Muscle layer of colon (tissue), 2 donors: ENCODE measurements at regions not wholly inside any gene's neighbourhood (a gene's known extent, or its start where the extent isn't known, plus 50 kb on each side); places are given as distances from the start of the nearest gene placed in this dataset.

Experiments used
- H3K27ac ChIP-seq: one replicate; pipeline ENCODE4 v1.7.0; 2013; ENCODE audit warnings: low read depth, mild to moderate bottlenecking, low read length, moderate library complexity
- H3K27me3 ChIP-seq, 2 donors: one replicate each; pipeline ENCODE4 v1.7.0; 2013; ENCODE audit warnings: low read length in 2 of 2, mild to moderate bottlenecking in 2 of 2; ENCODE audit not compliant: insufficient read depth in 2 of 2, control insufficient read depth in 1 of 2
- H3K36me3 ChIP-seq: one replicate; pipeline ENCODE4 v1.7.0; 2013; ENCODE audit warnings: mild to moderate bottlenecking, low read length; ENCODE audit not compliant: insufficient read depth
- H3K4me1 ChIP-seq: one replicate; pipeline ENCODE4 v1.7.0; 2013; ENCODE audit warnings: mild to moderate bottlenecking, low read length; ENCODE audit not compliant: insufficient read depth
- H3K4me3 ChIP-seq, 2 donors: one replicate each; pipeline ENCODE4 v1.7.0; 2013; ENCODE audit warnings: low read length in 2 of 2, low read depth in 1 of 2, mild to moderate bottlenecking in 1 of 2, moderate library complexity in 1 of 2
- H3K9ac ChIP-seq: one replicate; pipeline ENCODE4 v1.7.0; 2013; ENCODE audit warnings: low read length
- H3K9me3 ChIP-seq: one replicate; pipeline ENCODE4 v1.7.0; 2013; ENCODE audit warnings: mild to moderate bottlenecking, low read length
- donor health status: abdominal sarcoma.
- donor health status: Adenocarcinoma of cecum.

- no peak overlapping the region for H3K4me3 ChIP-seq
- H3K27ac ChIP-seq: no peak overlapping the region
- no peaks in the 10 kb centered on the region for H3K36me3 ChIP-seq
- no peaks in the 10 kb centered on the region for H3K9me3 ChIP-seq
- no peaks in the 10 kb centered on the region for H3K4me1 ChIP-seq
- H3K27me3 ChIP-seq: no peaks in the 10 kb centered on the region
- H3K9ac ChIP-seq: no peak overlapping the region
Measured at GRCh38 chr19:30640252-30640965, 268.2 kb downstream of the ZNF536 start.

GRCh38 chr19:30638889-30639288 is 266.7 kb downstream of the ZNF536 start:
- no peak overlapping the region for H3K9ac ChIP-seq
- no peak overlapping the region for H3K4me3 ChIP-seq
- H3K9me3 ChIP-seq: no peaks in the 10 kb centered on the region
- H3K27ac ChIP-seq: no peak overlapping the region
- no peaks in the 10 kb centered on the region for H3K27me3 ChIP-seq
- H3K36me3 ChIP-seq: no peaks in the 10 kb centered on the region
- no peaks in the 10 kb centered on the region for H3K4me1 ChIP-seq

- no peaks in the 10 kb centered on the region for H3K4me1 ChIP-seq
- no peaks in the 10 kb centered on the region for H3K36me3 ChIP-seq
- no peaks in the 10 kb centered on the region for H3K9me3 ChIP-seq
- H3K27me3 ChIP-seq: no peaks in the 10 kb centered on the region
- no peak overlapping the region for H3K9ac ChIP-seq
- H3K27ac ChIP-seq: no peak overlapping the region
- H3K4me3 ChIP-seq: no peak overlapping the region
Measured at GRCh38 chr19:30637926-30638325, 265.7 kb downstream of the ZNF536 start.

GRCh38 chr19:30634996-30635975 is 263.1 kb downstream of the ZNF536 start:
- H3K27ac ChIP-seq: no peak overlapping the region
- no peaks in the 10 kb centered on the region for H3K4me1 ChIP-seq
- no peak overlapping the region for H3K9ac ChIP-seq
- H3K9me3 ChIP-seq: no peaks in the 10 kb centered on the region
- H3K4me3 ChIP-seq: no peak overlapping the region
- H3K27me3 ChIP-seq: no peaks in the 10 kb centered on the region
- no peaks in the 10 kb centered on the region for H3K36me3 ChIP-seq

- H3K4me3 ChIP-seq: no peak overlapping the region
- H3K27ac ChIP-seq: no peak overlapping the region
- H3K9me3 ChIP-seq: no peaks in the 10 kb centered on the region
- no peaks in the 10 kb centered on the region for H3K4me1 ChIP-seq
- no peaks in the 10 kb centered on the region for H3K27me3 ChIP-seq
- no peaks in the 10 kb centered on the region for H3K36me3 ChIP-seq
- H3K9ac ChIP-seq: no peak overlapping the region
Measured at GRCh38 chr19:30634131-30634830, 262.1 kb downstream of the ZNF536 start.

GRCh38 chr19:30631033-30631370 is 258.8 kb downstream of the ZNF536 start:
- Histone ChIP-seq H3K9ac (no peak overlapping the region), H3K27me3 (no peaks in the 10 kb centered on the region), H3K4me3 (no peak overlapping the region), H3K36me3 (no peaks in the 10 kb centered on the region), H3K9me3 (no peaks in the 10 kb centered on the region), H3K4me1 (no peaks in the 10 kb centered on the region), H3K27ac (no peak overlapping the region)

GRCh38 chr19:30630289-30631032 is 258.3 kb downstream of the ZNF536 start:
- Histone ChIP-seq H3K4me3 (no peak overlapping the region), H3K27me3 (no peaks in the 10 kb centered on the region), H3K9me3 (no peaks in the 10 kb centered on the region), H3K36me3 (no peaks in the 10 kb centered on the region), H3K4me1 (no peaks in the 10 kb centered on the region), H3K9ac (no peak overlapping the region), H3K27ac (no peak overlapping the region)

GRCh38 chr19:30629086-30629485 is 256.9 kb downstream of the ZNF536 start:
- H3K27ac ChIP-seq: no peak overlapping the region

GRCh38 chr19:30626626-30626966 is 254.4 kb downstream of the ZNF536 start:
- Histone ChIP-seq H3K27ac (no peak overlapping the region), H3K9ac (no peak overlapping the region), H3K27me3 (no peaks in the 10 kb centered on the region), H3K4me1 (no peaks in the 10 kb centered on the region), H3K36me3 (no peaks in the 10 kb centered on the region), H3K4me3 (no peak overlapping the region), H3K9me3 (no peaks in the 10 kb centered on the region)

More at GRCh38 chr19:30629086-30629485, 256.9 kb downstream of the ZNF536 start:
- Histone ChIP-seq H3K36me3 (no peaks in the 10 kb centered on the region), H3K27me3 (no peaks in the 10 kb centered on the region), H3K4me3 (no peak overlapping the region), H3K9me3 (no peaks in the 10 kb centered on the region), H3K4me1 (no peaks in the 10 kb centered on the region), H3K9ac (no peak overlapping the region)

- Histone ChIP-seq H3K27ac (no peak overlapping the region), H3K36me3 (no peaks in the 10 kb centered on the region), H3K9ac (no peak overlapping the region), H3K9me3 (no peaks in the 10 kb centered on the region), H3K27me3 (no peaks in the 10 kb centered on the region), H3K4me1 (no peaks in the 10 kb centered on the region), H3K4me3 (no peak overlapping the region)
Measured at GRCh38 chr19:30625947-30626625, 253.9 kb downstream of the ZNF536 start.
